HL-60 (cell line): ENCODE measurements at regions not wholly inside any gene's neighbourhood (a gene's known extent, or its start where the extent isn't known, plus 50 kb on each side); places are given as distances from the start of the nearest gene placed in this dataset.

Source experiments
- SPI1 ChIP-seq: IDR thresholded peaks from 2 replicates; pipeline ENCODE4 v1.6.1; 2012; ENCODE audit warnings: low read depth, mild to moderate bottlenecking, borderline replicate concordance
- TF ChIP-seq, protein P1 (sequence below): IDR thresholded peaks from one replicate; pipeline ENCODE4 v1.5.1; 2011; ENCODE audit warnings: low read length, control low read depth, inconsistent platforms; ENCODE audit not compliant: insufficient read depth

DNA sequence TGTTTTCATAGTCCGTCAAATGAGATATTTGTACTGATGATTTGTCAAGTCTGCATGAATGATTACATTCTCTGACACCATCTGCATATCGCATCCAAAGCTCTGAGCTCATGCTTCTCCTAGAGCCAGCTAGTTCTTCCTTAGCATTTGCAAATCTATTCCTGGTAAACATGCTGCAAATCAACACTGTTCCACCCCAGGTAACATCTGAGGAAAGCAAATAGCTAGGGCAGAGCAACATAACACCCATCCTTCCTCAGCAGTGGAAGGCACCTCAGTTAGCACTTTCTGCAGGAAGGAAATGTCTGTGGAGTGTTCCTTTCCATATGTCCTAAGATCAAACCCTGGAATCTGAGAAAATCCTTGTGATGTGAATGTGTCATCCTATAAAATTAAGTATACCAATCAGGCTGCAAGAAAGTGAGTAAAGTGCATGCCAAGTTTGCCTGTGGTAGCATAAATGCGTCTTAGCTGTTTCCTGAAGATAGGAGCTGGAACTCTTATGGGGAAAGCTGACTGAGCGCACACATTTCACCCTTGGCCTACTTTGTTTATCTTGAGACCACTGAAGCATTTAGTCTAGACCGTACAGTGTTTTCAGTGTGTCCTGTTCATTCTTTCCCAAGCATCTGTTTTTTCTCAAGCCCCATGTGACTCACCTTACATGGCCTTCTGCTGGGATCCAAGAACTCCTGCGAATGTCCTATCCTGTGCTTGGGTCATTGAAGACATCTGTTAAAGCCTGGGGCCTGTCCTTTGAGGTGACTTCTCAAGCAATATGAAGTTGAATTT is 50.9 kb upstream of the STARD4 start:
- TF ChIP-seq, protein P1, sequence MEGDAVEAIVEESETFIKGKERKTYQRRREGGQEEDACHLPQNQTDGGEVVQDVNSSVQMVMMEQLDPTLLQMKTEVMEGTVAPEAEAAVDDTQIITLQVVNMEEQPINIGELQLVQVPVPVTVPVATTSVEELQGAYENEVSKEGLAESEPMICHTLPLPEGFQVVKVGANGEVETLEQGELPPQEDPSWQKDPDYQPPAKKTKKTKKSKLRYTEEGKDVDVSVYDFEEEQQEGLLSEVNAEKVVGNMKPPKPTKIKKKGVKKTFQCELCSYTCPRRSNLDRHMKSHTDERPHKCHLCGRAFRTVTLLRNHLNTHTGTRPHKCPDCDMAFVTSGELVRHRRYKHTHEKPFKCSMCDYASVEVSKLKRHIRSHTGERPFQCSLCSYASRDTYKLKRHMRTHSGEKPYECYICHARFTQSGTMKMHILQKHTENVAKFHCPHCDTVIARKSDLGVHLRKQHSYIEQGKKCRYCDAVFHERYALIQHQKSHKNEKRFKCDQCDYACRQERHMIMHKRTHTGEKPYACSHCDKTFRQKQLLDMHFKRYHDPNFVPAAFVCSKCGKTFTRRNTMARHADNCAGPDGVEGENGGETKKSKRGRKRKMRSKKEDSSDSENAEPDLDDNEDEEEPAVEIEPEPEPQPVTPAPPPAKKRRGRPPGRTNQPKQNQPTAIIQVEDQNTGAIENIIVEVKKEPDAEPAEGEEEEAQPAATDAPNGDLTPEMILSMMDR, result no peak
- TF ChIP-seq SPI1, result no peak
